ENCODE measurements at regions not wholly inside any gene's neighbourhood (a gene's known extent, or its start where the extent isn't known, plus 50 kb on each side); places are given as distances from the start of the nearest gene placed in this dataset.
"Not testable (repeated sequence)": the region's sequence is repeated elsewhere in the genome, so short reads cannot be mapped to it uniquely, and the experiment has no call there.

GRCh38 chr12:46487567-46488131 is 115.1 kb upstream of the SLC38A2 start:
- no peak for FAIRE-seq

DNA sequence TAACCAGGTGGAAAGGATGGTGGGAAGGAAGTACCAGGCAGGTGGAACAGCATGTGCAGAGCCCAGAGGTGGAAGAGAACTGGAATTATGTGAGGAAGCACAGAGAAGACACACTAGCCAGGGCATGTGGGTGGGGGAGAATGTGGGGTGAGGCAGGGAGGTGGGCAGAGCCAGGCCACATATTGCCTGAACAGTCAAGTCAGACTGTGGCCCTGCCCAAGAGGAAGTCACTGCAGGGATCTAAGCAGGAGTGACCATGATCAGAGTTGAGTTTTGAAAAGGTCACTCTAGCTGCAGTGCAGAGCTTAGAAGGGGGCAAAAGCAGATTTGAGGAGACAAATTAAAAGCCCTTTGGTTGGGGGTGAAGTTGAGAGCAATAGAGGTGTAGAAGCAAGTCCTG is 114.0 kb upstream of the SLC38A2 start:
- FAIRE-seq = no peak

GRCh38 chr12:46485853-46486252 is 113.3 kb upstream of the SLC38A2 start:
- no peak for FAIRE-seq

DNA sequence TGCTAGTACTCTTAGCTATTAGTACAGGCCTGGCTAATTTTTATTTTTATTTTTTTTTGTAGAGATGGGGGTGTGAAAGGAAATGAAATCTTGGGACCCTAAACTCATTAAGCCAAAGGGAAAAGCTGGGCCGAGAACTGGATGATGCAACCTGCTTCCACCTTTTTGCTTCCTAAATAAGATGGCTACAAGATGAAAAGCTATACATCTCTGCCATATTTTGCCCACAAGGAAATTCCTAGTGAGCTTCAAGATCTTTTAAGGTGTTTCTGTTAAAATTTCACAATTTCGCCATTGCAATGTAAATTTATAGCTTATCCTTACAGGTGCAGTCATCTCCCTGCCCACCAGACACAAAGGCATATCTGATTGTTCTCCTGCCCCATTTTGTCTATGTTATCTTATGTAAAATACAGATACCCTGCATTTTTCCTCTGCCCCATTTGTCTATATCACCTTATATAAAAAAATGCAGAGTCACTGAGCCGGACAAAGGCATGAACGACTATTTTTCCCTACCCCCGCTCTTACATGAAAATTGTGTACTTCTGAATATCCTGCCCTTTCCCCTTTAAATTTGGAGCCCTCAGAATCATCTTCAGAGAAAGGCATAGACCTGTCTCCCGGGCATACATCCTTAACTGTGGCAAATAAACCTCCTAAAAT is 112.0 kb upstream of the SLC38A2 start:
- no peak for FAIRE-seq

DNA sequence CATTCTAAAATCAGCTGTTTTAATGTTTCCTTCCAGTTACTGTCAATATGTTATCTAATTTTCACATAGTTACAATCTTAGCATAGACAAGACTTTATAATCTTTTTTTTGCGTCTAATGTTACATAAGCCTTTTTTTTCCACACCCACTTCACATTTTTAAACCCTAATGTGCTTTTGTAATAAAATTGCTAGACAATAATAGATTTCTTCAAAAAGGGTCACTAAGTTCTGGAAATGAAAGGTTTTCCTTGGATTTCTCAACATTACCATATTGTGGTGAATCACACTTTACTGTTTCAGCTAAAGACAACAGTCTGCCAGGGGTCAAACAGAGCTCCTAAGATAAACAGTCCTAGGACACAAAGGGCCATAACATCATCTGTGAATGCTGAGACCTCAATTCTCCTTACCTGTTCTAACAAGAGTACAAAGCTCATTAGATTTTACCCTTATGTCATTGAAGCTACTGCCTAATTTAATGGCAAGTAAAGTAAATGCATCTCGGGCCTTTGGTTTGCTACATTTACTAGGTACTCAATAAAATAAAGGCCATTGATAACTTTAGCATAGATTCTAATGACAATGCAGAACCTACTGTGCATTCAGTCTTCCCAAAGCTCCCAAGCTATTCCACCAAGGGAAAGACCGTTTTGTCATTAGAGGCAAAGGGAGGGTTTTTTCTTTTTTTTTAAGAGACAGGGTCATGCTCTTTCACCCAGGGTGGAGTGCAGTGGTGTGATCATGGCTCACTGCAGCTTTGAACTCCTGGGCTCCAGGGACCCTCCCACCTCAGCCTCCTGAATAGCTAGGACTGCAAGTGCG is 111.2 kb upstream of the SLC38A2 start:
- no peak for FAIRE-seq

GRCh38 chr12:46480724-46481123 is 108.2 kb upstream of the SLC38A2 start:
- no peak for FAIRE-seq

DNA sequence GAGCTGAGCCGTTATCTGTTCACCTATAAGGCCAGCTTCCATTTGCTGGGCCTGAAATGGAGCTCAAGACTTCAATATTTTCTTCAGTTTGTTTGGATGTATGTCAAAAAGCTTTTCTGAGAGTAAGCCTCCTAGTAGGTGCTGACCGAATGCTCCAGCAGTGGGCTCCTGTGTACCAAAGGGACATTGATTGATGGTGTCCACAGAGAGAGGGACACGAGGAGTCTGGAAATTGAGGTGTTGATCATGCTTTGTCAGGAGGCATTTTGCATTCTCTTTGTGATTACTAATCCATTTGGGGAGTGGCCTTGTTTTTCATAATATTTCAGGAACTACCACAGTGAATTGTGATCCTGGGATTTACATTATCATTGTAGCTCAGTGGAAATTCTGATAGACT is 107.7 kb upstream of the SLC38A2 start:
- no peak for FAIRE-seq

GRCh38 chr12:46478123-46478522 is 105.5 kb upstream of the SLC38A2 start:
- FAIRE-seq = no peak

- no peak for FAIRE-seq
Observed at GRCh38 chr12:46477541-46477940, 105.0 kb upstream of the SLC38A2 start.

- FAIRE-seq = no peak
Observed at GRCh38 chr12:46475972-46476645, 103.5 kb upstream of the SLC38A2 start.

GRCh38 chr12:46474385-46474784 is 101.8 kb upstream of the SLC38A2 start:
- not testable (repeated sequence) for FAIRE-seq

- no peak for FAIRE-seq
Observed at GRCh38 chr12:46473634-46474329, 101.2 kb upstream of the SLC38A2 start.

DNA sequence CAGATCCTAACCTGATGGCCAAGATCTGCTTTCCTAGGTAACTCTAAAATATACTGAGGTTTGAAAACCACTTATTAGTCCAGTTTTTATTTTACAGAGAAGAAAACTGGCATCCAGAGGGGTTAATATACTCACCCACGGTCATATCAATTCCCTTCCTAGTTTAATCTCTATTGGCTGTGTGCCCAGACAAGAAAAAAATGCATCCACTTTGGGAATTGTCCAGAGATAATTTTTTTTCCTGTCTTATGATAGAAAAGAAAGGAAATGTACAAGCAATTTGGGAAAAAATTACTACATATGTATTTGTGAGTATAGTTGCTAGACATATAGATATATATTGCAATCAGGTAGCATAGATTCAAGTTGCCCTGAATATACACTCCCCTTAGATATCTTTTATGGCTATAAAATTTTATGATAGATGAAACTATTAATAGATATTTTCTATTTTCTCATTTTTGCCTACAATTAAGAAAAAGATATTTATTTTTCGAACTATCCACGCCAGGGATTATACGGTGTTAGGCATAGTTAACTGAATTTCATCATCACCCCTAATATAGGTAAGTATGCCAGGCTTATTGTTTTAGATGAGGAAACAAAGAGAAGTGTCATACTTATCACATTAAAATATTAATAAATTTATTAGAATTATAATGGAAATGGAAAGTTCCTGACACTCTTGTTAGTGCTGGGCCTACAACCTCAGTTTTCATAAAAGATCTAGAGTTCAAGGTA is 100.5 kb upstream of the SLC38A2 start:
- FAIRE-seq = no peak

DNA sequence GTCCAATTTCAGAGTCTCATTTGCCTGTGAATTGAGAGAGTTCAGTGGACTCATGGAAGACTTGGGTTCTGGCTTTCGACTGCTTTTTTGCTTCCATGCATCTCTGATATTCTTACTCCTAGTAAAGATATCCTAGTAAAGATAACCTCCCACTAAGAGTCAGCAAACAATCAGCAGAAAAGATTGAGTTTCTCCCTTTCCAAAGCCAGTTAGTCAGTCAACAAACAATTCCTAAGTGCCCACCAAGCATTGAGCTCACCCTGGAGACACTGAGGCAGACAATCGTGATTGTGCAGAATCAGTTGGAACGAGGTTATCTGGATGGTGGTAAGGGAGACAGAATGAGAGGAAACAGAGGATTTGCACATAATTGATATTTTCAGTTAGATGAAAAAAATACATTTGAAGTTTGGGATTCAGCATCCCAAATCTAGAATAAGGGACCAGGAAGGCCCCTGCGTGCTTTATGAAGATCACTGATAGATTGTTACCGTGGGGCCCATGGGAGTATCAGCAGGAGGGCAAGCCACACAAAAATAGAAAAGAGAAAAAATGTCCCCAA is 99.7 kb upstream of the SLC38A2 start:
- no peak for FAIRE-seq

- no peak for FAIRE-seq
Observed at GRCh38 chr12:46471404-46471803, 98.8 kb upstream of the SLC38A2 start.

DNA sequence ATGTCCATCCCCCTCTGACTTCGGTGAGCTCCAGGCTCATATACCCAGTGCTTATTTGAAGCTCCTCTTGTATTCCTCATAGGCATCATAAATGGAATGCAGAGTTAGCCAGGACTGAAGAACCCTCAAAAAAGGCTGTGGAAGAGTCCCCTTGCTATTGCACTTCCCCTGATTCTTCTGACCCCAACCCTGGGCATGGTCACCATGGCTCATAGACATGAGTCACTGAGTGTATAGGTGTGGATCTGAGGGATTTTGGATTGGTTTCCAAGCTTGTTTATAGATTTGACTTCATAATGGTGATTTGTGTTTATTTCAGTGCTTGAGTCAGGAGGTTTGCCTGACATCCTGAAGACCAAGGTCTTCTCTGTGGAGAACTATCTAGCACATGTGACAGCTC is 98.4 kb upstream of the SLC38A2 start:
- FAIRE-seq = no peak

GRCh38 chr12:46470036-46470627 is 97.6 kb upstream of the SLC38A2 start:
- no peak for FAIRE-seq

GRCh38 chr12:46468813-46469212 is 96.2 kb upstream of the SLC38A2 start:
- FAIRE-seq = no peak

GRCh38 chr12:46468160-46468559 is 95.6 kb upstream of the SLC38A2 start:
- FAIRE-seq = no peak

DNA sequence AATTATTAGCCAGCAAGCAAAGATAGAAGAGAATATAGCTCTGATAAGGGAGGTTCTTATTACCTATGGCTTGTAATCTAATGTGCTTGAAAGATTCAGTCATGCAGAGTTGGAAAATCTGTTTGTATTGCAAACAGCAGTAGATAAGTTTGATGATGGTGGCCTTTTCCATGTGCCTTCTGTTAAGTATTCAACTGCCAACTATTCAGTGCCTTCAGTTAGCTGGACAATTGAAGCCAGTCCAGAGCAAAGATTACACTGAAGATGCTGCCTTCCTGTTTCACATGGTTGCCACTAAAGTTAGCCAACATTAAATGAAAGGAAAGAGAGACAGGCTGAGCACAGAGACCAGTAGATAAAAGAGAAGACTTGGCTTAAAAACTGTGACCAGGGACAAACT is 92.7 kb upstream of the SLC38A2 start:
- no peak for FAIRE-seq

- FAIRE-seq = no peak
Observed at GRCh38 chr12:46464863-46465262, 92.3 kb upstream of the SLC38A2 start.

Measured in G401.6 (cell line).